Keratinocyte (primary cell): ENCODE measurements at regions not wholly inside any gene's neighbourhood (a gene's known extent, or its start where the extent isn't known, plus 50 kb on each side); places are given as distances from the start of the nearest gene placed in this dataset.

ENCODE experiments used
- EZH2 ChIP-seq: IDR thresholded peaks from one replicate; pipeline ENCODE4 v1.6.1; 2012; ENCODE audit warnings: inconsistent platforms, mild to moderate bottlenecking, low read length, moderate library complexity
- TF ChIP-seq, protein P1 (sequence below), 3 experiments: IDR thresholded peaks in 1 of 3; conservative IDR thresholded peaks in 1 of 3; optimal IDR thresholded peaks in 1 of 3; 2 replicates in 2 of 3; 3 replicates in 1 of 3; pipeline versions ENCODE3 to v1.5.1; 2011; ENCODE audit warnings: low read length in 3 of 3, mild to moderate bottlenecking in 3 of 3, moderate library complexity in 2 of 3, control low read depth in 1 of 3, inconsistent platforms in 1 of 3; ENCODE audit not compliant: insufficient read depth in 2 of 3; ENCODE audit errors: extremely low read depth in 1 of 3

DNA sequence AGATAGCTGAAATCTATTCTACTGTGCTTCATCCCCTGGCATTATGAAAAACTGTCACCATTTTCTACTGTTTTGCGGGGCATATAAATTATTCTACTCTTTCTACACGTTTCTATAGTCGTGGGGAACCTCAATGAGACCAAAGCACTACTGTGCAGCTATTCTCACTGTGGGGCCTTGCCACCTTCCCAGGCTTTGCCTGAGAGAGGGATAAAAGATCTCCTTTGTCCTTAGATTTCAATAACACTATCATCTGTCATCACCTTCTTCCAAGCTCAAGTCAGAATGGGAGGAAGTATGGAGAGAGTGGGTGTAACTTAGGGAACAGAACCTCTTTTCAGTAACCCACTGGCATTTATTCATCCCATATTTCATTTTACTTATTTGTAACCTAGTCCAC, 1462.1 kb upstream of the RAG2 start:
- TF ChIP-seq, protein P1, sequence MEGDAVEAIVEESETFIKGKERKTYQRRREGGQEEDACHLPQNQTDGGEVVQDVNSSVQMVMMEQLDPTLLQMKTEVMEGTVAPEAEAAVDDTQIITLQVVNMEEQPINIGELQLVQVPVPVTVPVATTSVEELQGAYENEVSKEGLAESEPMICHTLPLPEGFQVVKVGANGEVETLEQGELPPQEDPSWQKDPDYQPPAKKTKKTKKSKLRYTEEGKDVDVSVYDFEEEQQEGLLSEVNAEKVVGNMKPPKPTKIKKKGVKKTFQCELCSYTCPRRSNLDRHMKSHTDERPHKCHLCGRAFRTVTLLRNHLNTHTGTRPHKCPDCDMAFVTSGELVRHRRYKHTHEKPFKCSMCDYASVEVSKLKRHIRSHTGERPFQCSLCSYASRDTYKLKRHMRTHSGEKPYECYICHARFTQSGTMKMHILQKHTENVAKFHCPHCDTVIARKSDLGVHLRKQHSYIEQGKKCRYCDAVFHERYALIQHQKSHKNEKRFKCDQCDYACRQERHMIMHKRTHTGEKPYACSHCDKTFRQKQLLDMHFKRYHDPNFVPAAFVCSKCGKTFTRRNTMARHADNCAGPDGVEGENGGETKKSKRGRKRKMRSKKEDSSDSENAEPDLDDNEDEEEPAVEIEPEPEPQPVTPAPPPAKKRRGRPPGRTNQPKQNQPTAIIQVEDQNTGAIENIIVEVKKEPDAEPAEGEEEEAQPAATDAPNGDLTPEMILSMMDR (optimal IDR thresholded peaks at IDR 0.05 in 1 of 3, IDR thresholded peaks at IDR 0.05 in 1 of 3, conservative IDR thresholded peaks at IDR 0.05 in 1 of 3; ENCODE audit: extremely low read depth in 1 of 3, insufficient read depth in 2 of 3, low read length in 3 of 3): no peak
- no peak for TF ChIP-seq EZH2
